ENCODE measurements at regions not wholly inside any gene's neighbourhood (a gene's known extent, or its start where the extent isn't known, plus 50 kb on each side); places are given as distances from the start of the nearest gene placed in this dataset.
"Not testable (repeated sequence)": the region's sequence is repeated elsewhere in the genome, so short reads cannot be mapped to it uniquely, and the experiment has no call there.

DNA sequence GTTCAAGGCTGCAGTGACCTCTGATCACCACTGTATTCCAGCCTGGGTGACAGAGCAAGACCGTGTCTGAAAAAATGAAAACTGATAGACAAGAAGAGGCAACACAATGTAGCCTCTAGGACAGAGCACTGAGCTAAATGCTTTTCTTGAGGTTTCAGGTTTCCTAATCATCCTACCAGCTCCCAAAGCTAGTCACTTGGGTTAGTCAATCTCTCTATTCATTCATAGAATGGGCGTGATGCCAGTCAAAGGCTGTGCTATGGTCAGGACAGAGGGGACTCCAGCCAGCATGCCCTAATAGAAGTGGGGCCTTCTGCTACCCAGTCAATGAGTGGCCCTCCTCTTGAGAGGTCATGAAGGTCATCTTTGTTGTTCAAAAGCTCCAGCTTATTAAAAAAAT lies 860.4 kb upstream of the DEFB115 start:
- H3K36me3 Mint-ChIP-seq (ENCODE audit: unreplicated experiment): peaks cover 13% of the 10 kb centered on the region
- not testable (repeated sequence) for H3K4me1 Mint-ChIP-seq (ENCODE audit: low read depth, unreplicated experiment)

DNA sequence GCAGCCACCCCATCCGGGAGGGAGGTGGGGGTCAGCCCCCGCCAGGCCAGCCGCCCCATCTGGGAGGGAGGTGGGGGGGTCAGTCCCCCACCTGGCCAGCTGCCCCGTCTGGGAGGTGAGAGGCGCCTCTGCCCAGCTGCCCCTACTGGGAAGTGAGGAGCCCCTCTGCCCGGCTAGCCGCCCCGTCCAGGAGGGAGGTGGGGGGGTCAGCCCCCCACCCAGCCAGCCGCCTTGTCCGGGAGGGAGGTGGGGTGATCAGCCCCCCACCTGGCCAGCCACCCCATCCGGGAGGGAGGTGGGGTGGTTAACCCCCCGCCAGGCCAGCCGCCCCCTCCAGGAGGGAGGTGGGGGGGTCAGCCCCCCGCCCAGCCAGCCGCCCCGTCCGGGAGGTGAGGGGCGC lies 852.4 kb upstream of the DEFB115 start:
- Mint-ChIP-seq H3K36me3 (ENCODE audit: unreplicated experiment) (peaks cover 30% of the 10 kb centered on the region), H3K9me3 (ENCODE audit: unreplicated experiment) (peaks cover 21% of the 10 kb centered on the region)
- DNase-seq: peak; percentile 19
- not testable (repeated sequence) for H3K4me1 Mint-ChIP-seq (ENCODE audit: low read depth, unreplicated experiment); H3K27ac Mint-ChIP-seq (ENCODE audit: unreplicated experiment); H3K27me3 Mint-ChIP-seq (ENCODE audit: unreplicated experiment); H3K4me3 Mint-ChIP-seq (ENCODE audit: unreplicated experiment)

More for the DNA sequence above, 860.4 kb upstream of the DEFB115 start:
- not testable (repeated sequence) for H3K27me3 Mint-ChIP-seq (ENCODE audit: unreplicated experiment); H3K9me3 Mint-ChIP-seq (ENCODE audit: unreplicated experiment); DNase-seq; H3K4me3 Mint-ChIP-seq (ENCODE audit: unreplicated experiment); H3K27ac Mint-ChIP-seq (ENCODE audit: unreplicated experiment)

DNA sequence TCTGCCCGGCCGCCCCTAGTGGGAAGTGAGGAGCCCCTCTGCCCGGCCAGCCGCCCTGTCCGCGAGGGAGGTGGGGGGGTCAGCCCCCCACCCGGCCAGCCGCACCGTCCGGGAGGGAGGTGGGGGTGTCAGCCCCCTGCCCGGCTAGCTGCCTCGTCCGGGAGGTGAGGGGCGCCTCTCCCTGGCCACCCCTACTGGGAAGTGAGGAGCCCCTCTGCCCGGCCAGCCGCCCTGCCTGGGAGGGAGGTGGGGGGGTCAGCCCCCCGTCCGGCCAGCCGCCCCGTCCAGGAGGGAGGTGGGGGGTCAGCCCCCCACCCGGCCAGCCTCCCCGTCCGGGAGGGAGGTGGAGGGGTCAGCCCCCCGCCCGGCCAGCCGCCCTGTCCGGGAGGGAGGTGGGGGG lies 851.9 kb upstream of the DEFB115 start:
- not testable (repeated sequence) for H3K27me3 Mint-ChIP-seq (ENCODE audit: unreplicated experiment); H3K4me3 Mint-ChIP-seq (ENCODE audit: unreplicated experiment); H3K27ac Mint-ChIP-seq (ENCODE audit: unreplicated experiment); H3K4me1 Mint-ChIP-seq (ENCODE audit: low read depth, unreplicated experiment)
- Mint-ChIP-seq H3K9me3 (ENCODE audit: unreplicated experiment) (peaks cover 21% of the 10 kb centered on the region), H3K36me3 (ENCODE audit: unreplicated experiment) (peaks cover 27% of the 10 kb centered on the region)
- DNase-seq: peak; percentile 15

DNA sequence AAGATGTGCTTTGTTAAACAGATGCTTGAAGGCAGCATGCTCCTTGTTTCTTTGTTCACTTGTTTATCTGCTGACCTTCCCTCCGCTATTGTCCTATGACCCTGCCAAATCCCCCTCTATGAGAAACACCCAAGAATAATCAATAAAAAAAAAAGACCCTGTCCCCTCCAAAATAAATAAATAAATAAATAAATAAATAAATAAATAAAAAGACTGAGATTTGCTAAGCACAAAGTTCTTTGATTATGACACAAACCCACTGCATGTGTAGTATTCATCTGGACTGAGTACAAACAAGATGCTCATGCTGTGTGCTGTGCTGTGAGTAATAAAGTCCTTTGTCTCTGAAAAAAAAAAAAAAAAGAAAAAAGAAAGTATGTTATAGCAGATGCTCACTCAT lies 851.1 kb upstream of the DEFB115 start:
- H3K4me1 Mint-ChIP-seq (ENCODE audit: low read depth, unreplicated experiment); DNase-seq; H3K4me3 Mint-ChIP-seq (ENCODE audit: unreplicated experiment); H3K27ac Mint-ChIP-seq (ENCODE audit: unreplicated experiment); H3K27me3 Mint-ChIP-seq (ENCODE audit: unreplicated experiment): not testable (repeated sequence)
- H3K36me3 Mint-ChIP-seq (ENCODE audit: unreplicated experiment): peaks cover 19% of the 10 kb centered on the region
- H3K9me3 Mint-ChIP-seq (ENCODE audit: unreplicated experiment): peaks cover 23% of the 10 kb centered on the region

DNA sequence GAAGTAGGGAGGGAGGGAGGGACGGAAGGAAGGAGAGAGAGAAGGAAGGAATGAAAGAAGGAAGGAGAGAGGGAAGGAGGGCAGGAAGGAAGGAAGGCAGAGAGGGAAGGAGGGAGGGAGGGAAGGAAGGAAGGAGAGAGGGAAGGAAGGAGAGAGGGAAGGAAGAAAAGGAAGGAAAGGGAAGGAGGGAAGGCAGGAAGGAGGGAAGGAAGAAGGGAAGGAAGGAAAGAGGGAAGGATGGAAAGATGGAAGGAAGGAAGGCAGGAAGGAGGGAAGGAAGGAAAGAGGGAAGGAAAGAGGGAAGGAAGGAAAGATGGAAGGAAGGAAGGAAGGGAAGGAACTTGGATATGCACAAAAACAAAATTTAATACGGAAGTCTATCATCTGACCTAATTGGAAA lies 844.5 kb upstream of the DEFB115 start:
- Mint-ChIP-seq H3K4me3 (ENCODE audit: unreplicated experiment) (no peak overlapping the region), H3K36me3 (ENCODE audit: unreplicated experiment) (no peaks in the 10 kb centered on the region), H3K9me3 (ENCODE audit: unreplicated experiment) (peaks cover 11% of the 10 kb centered on the region), H3K27me3 (ENCODE audit: unreplicated experiment) (no peaks in the 10 kb centered on the region), H3K27ac (ENCODE audit: unreplicated experiment) (no peak overlapping the region), H3K4me1 (ENCODE audit: low read depth, unreplicated experiment) (no peaks in the 10 kb centered on the region)
- TF ChIP-seq, protein P1, sequence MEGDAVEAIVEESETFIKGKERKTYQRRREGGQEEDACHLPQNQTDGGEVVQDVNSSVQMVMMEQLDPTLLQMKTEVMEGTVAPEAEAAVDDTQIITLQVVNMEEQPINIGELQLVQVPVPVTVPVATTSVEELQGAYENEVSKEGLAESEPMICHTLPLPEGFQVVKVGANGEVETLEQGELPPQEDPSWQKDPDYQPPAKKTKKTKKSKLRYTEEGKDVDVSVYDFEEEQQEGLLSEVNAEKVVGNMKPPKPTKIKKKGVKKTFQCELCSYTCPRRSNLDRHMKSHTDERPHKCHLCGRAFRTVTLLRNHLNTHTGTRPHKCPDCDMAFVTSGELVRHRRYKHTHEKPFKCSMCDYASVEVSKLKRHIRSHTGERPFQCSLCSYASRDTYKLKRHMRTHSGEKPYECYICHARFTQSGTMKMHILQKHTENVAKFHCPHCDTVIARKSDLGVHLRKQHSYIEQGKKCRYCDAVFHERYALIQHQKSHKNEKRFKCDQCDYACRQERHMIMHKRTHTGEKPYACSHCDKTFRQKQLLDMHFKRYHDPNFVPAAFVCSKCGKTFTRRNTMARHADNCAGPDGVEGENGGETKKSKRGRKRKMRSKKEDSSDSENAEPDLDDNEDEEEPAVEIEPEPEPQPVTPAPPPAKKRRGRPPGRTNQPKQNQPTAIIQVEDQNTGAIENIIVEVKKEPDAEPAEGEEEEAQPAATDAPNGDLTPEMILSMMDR (IDR thresholded peaks at IDR 0.05; ENCODE audit: partially characterized antibody, unreplicated experiment): no peak
- no peak for DNase-seq

DNA sequence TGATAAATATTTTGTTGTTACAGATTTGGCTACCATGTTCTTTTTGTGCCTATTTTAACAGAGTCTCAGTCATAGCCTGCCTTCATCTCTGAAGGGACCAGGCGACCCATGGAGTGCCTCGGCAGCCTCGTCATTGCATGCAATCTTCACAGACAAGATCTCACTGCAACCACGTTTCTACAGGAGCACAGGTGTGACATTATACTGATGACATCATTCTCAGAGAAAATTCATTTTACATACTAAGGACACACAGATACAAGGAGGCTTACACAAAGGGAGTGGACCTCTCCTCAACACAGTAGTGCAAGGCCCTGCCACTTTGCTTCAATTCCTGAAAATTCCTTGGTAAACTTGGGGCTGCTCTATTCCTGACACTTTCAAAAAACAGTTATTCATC lies 840.1 kb upstream of the DEFB115 start:
- not testable (repeated sequence) for H3K27ac Mint-ChIP-seq (ENCODE audit: unreplicated experiment); H3K4me1 Mint-ChIP-seq (ENCODE audit: low read depth, unreplicated experiment); H3K4me3 Mint-ChIP-seq (ENCODE audit: unreplicated experiment); H3K27me3 Mint-ChIP-seq (ENCODE audit: unreplicated experiment); H3K36me3 Mint-ChIP-seq (ENCODE audit: unreplicated experiment); H3K9me3 Mint-ChIP-seq (ENCODE audit: unreplicated experiment); DNase-seq

DNA sequence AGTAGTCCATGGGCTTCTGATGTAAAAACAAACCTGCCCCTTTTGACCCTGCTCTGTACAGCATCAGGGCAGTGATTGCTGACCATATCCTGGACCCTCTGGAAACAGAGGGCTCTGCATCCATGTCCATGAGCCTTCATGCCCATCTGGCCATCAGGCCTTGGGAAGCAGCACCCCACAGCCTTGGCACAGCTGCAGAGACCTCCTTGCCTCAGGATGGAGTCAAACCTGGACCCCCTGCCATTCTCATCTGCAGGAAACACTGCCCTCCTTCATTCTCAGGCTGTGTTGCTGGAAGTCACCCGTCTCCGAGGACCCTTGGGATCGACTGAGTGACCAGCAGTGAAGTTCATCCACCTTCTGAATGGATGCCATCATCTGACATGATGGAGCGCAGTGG lies 839.1 kb upstream of the DEFB115 start:
- H3K4me1 Mint-ChIP-seq (ENCODE audit: low read depth, unreplicated experiment); H3K4me3 Mint-ChIP-seq (ENCODE audit: unreplicated experiment); DNase-seq; H3K36me3 Mint-ChIP-seq (ENCODE audit: unreplicated experiment); H3K9me3 Mint-ChIP-seq (ENCODE audit: unreplicated experiment); H3K27ac Mint-ChIP-seq (ENCODE audit: unreplicated experiment); H3K27me3 Mint-ChIP-seq (ENCODE audit: unreplicated experiment): not testable (repeated sequence)

DNA sequence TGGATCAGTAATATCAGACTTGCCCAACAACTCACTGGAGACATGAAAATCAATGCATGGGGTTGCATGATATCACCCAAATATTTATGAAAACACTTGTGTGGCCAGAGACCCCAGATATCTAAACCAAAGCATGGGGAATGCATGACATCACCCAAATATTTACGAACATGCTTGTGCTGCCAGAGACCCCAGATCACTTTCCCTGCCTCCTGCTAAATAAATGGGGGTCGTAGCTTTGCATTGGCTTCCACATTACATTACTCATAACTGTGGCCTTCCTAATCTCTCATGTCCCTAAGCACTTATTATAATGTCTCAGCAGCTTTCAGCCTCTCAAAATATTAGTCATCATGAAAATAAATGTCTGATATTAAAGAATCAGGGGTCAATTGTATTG lies 838.0 kb upstream of the DEFB115 start:
- Mint-ChIP-seq H3K27me3 (ENCODE audit: unreplicated experiment) (no peaks in the 10 kb centered on the region), H3K27ac (ENCODE audit: unreplicated experiment) (no peak overlapping the region), H3K4me1 (ENCODE audit: low read depth, unreplicated experiment) (no peaks in the 10 kb centered on the region), H3K4me3 (ENCODE audit: unreplicated experiment) (no peak overlapping the region), H3K36me3 (ENCODE audit: unreplicated experiment) (no peaks in the 10 kb centered on the region), H3K9me3 (ENCODE audit: unreplicated experiment) (peaks cover 2% of the 10 kb centered on the region)
- DNase-seq: no peak
- TF ChIP-seq, protein P1 (IDR thresholded peaks at IDR 0.05; ENCODE audit: partially characterized antibody, unreplicated experiment): no peak

DNA sequence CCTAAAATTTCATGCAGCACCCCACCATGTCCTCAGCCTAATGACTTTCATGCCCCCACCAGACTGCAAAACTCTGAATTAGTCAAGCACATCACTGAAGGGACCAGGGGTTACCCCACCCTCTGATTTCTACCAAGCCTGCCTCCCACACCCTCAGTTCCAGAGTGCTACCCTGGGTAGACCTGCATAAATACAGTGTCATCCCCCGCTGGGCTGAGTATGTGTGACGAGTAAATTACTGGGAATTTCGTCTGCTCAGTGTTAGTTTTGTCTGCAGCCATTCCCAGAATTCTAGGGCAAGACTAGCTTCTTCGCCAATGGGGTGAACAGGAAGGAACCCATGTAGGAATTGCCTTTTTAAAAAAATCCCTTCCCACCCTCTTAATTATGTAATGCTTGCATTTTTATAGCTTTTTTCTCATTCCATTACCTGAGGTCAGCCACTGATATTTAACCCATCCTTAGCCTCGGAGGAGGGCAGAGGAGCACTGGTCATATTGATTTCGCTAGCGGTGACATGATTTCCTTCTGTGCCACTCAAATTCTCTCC lies 837.5 kb upstream of the DEFB115 start:
- not testable (repeated sequence) for H3K27me3 Mint-ChIP-seq (ENCODE audit: unreplicated experiment); H3K4me3 Mint-ChIP-seq (ENCODE audit: unreplicated experiment); DNase-seq; H3K4me1 Mint-ChIP-seq (ENCODE audit: low read depth, unreplicated experiment); H3K9me3 Mint-ChIP-seq (ENCODE audit: unreplicated experiment); H3K36me3 Mint-ChIP-seq (ENCODE audit: unreplicated experiment); H3K27ac Mint-ChIP-seq (ENCODE audit: unreplicated experiment)

Measured in glutamatergic neuron (in vitro differentiated cells).